Naive thymus-derived CD8-positive, alpha-beta T cell (primary cell): ENCODE measurements at regions not wholly inside any gene's neighbourhood (a gene's known extent, or its start where the extent isn't known, plus 50 kb on each side); places are given as distances from the start of the nearest gene placed in this dataset.
"Not testable (repeated sequence)": the region's sequence is repeated elsewhere in the genome, so short reads cannot be mapped to it uniquely, and the experiment has no call there.

ENCODE experiments used
- ATAC-seq, 2 donors: fragments of 150-1000 bp; cut with Tn5 transposase in 1 of 2; sonication (Bioruptor Pico), chemical (Tn5 transposase) in 1 of 2; 1 replicate in 1 of 2; 2 replicates in 1 of 2; pipeline ENCODE4 v1.10.0; 2021; ENCODE audit warnings: mild to moderate bottlenecking in 2 of 2, moderate library complexity in 2 of 2
- POLR2A ChIA-PET: fragments of 350-600 bp; sonication (Branson Sonifier 250); formaldehyde crosslinking; loops from one replicate; lab custom pipeline; 2021; ENCODE audit warnings: antibody characterized with exemption; lab: Charles Lee
- DNase-seq, 10 donors: peaks; one replicate each; pipeline versions ENCODE4 v3.0.0 to v3.0.0-alpha.2; 2020 to 2022
- H3K27ac Mint-ChIP-seq, 10 donors: one replicate each; pipeline ENCODE4 v1.8.0; 2020 to 2022; ENCODE audit warnings: mild to moderate bottlenecking in 10 of 10, mixed read lengths in 10 of 10, moderate library complexity in 4 of 10, inconsistent platforms in 1 of 10
- H3K27me3 Mint-ChIP-seq, 5 donors: one replicate each; pipeline ENCODE4 v1.8.0; 2021 to 2022; ENCODE audit warnings: mixed read lengths in 5 of 5
- H3K36me3 Mint-ChIP-seq, 3 donors: one replicate each; pipeline ENCODE4 v1.8.0; 2020 to 2022; ENCODE audit warnings: mixed read lengths in 3 of 3, mild to moderate bottlenecking in 2 of 3, inconsistent platforms in 1 of 3
- H3K4me1 Mint-ChIP-seq, 4 donors: one replicate each; pipeline ENCODE4 v1.8.0; 2021 to 2022; ENCODE audit warnings: mixed read lengths in 4 of 4
- H3K4me3 Mint-ChIP-seq, 10 donors: one replicate each; pipeline ENCODE4 v1.8.0; 2020 to 2022; ENCODE audit warnings: mild to moderate bottlenecking in 10 of 10, mixed read lengths in 10 of 10, moderate library complexity in 6 of 10, inconsistent platforms in 1 of 10
- H3K9me3 Mint-ChIP-seq, 9 donors: one replicate each; pipeline ENCODE4 v1.8.0; 2020 to 2022; ENCODE audit warnings: mixed read lengths in 9 of 9, mild to moderate bottlenecking in 3 of 9, inconsistent platforms in 1 of 9, moderate library complexity in 1 of 9

- H3K36me3 Mint-ChIP-seq, result peaks cover 0 to 7% (median 0%) of the 10 kb centered on the region in 3 donors
- H3K9me3 Mint-ChIP-seq, result peaks cover 0 to 15% (median 3%) of the 10 kb centered on the region in 9 donors
- DNase-seq (peak in 1 of 10 donors; percentile 6), ATAC-seq (no peak)
- POLR2A ChIA-PET, result no interaction called here
- H3K27me3 Mint-ChIP-seq, result no peaks in the 10 kb centered on the region
- H3K27ac Mint-ChIP-seq, result no peak overlapping the region
- H3K4me1 Mint-ChIP-seq, result no peaks in the 10 kb centered on the region
- no peak overlapping the region for H3K4me3 Mint-ChIP-seq
These were observed 98.1 kb upstream of the HS6ST1 start for GRCh38 chr2:128416806-128417205.

- H3K27me3 Mint-ChIP-seq, DNase-seq, H3K36me3 Mint-ChIP-seq, ATAC-seq, POLR2A ChIA-PET, H3K4me3 Mint-ChIP-seq, H3K27ac Mint-ChIP-seq, H3K4me1 Mint-ChIP-seq: not testable (repeated sequence)
- peaks cover 0 to 15% (median 3%) of the 10 kb centered on the region in 9 donors for H3K9me3 Mint-ChIP-seq
These were observed 98.6 kb upstream of the HS6ST1 start for GRCh38 chr2:128417264-128417663.

GRCh38 chr2:128420131-128420530, 101.5 kb upstream of the HS6ST1 start:
- ATAC-seq (no peak), DNase-seq (peak in 1 of 10 donors; percentile 28)
- H3K27me3 Mint-ChIP-seq, result peaks cover 0 to 5% (median 0%) of the 10 kb centered on the region in 5 donors
- H3K4me1 Mint-ChIP-seq, result no peaks in the 10 kb centered on the region
- no peak overlapping the region for H3K4me3 Mint-ChIP-seq
- no peak overlapping the region for H3K27ac Mint-ChIP-seq
- peaks cover 0 to 15% (median 3%) of the 10 kb centered on the region in 9 donors for H3K9me3 Mint-ChIP-seq
- peaks cover 0 to 7% (median 0%) of the 10 kb centered on the region in 3 donors for H3K36me3 Mint-ChIP-seq
- POLR2A ChIA-PET, result no interaction called here

- peaks cover 0 to 7% (median 0%) of the 10 kb centered on the region in 3 donors for H3K36me3 Mint-ChIP-seq
- H3K27me3 Mint-ChIP-seq, result peaks cover 0 to 5% (median 0%) of the 10 kb centered on the region in 5 donors
- POLR2A ChIA-PET, result no interaction called here
- no peaks in the 10 kb centered on the region for H3K4me1 Mint-ChIP-seq
- peaks cover 0 to 15% (median 3%) of the 10 kb centered on the region in 9 donors for H3K9me3 Mint-ChIP-seq
- no peak overlapping the region for H3K4me3 Mint-ChIP-seq
- DNase-seq, result peak in 1 of 10 donors; percentile 7
- H3K27ac Mint-ChIP-seq, result no peak overlapping the region
- ATAC-seq, result no peak
These were observed 102.1 kb upstream of the HS6ST1 start for GRCh38 chr2:128420776-128421175.

- Mint-ChIP-seq H3K27ac (no peak overlapping the region), H3K9me3 (peaks cover 0 to 15% (median 3%) of the 10 kb centered on the region in 9 donors), H3K4me3 (no peak overlapping the region), H3K27me3 (peaks cover 0 to 6% (median 0%) of the 10 kb centered on the region in 5 donors), H3K4me1 (no peaks in the 10 kb centered on the region), H3K36me3 (peaks cover 0 to 7% (median 0%) of the 10 kb centered on the region in 3 donors)
- DNase-seq, result peak in 1 of 10 donors; percentile 18
- ATAC-seq, result no peak
- POLR2A ChIA-PET, result no interaction called here
These were observed 102.6 kb upstream of the HS6ST1 start for GRCh38 chr2:128421286-128421685.

GRCh38 chr2:128421861-128422311, 103.2 kb upstream of the HS6ST1 start:
- Mint-ChIP-seq H3K27me3 (peaks cover 0 to 9% (median 0%) of the 10 kb centered on the region in 5 donors), H3K4me3 (no peak overlapping the region), H3K27ac (peak overlapping the region in 2 of 10 donors; percentile 14 to 38), H3K9me3 (peaks cover 0 to 15% (median 3%) of the 10 kb centered on the region in 9 donors), H3K4me1 (no peaks in the 10 kb centered on the region), H3K36me3 (peaks cover 0 to 7% (median 0%) of the 10 kb centered on the region in 3 donors)
- ATAC-seq (no peak), DNase-seq (peak in 1 of 10 donors; percentile 53)
- POLR2A ChIA-PET, result no interaction called here

- POLR2A ChIA-PET, result no interaction called here
- no peak for ATAC-seq
- Mint-ChIP-seq H3K9me3 (peaks cover 0 to 15% (median 3%) of the 10 kb centered on the region in 9 donors), H3K4me1 (peaks cover 0 to 2% (median 0%) of the 10 kb centered on the region in 4 donors), H3K4me3 (no peak overlapping the region), H3K27me3 (peaks cover 0 to 10% (median 0%) of the 10 kb centered on the region in 5 donors), H3K36me3 (peaks cover 0 to 7% (median 0%) of the 10 kb centered on the region in 3 donors), H3K27ac (no peak overlapping the region)
- DNase-seq, result peak in 1 of 10 donors; percentile 16
These were observed 103.9 kb upstream of the HS6ST1 start for GRCh38 chr2:128422571-128422970.

- Mint-ChIP-seq H3K4me1 (peaks cover 0 to 2% (median 0%) of the 10 kb centered on the region in 4 donors), H3K9me3 (peaks cover 0 to 18% (median 7%) of the 10 kb centered on the region in 9 donors), H3K4me3 (no peak overlapping the region), H3K27ac (no peak overlapping the region), H3K36me3 (peaks cover 0 to 7% (median 0%) of the 10 kb centered on the region in 3 donors), H3K27me3 (peaks cover 0 to 10% (median 0%) of the 10 kb centered on the region in 5 donors)
- peak in 1 of 10 donors; percentile 23 for DNase-seq
- POLR2A ChIA-PET, result no interaction called here
- no peak for ATAC-seq
These were observed 105.1 kb upstream of the HS6ST1 start for GRCh38 chr2:128423788-128424165.

- POLR2A ChIA-PET, result no interaction called here
- Mint-ChIP-seq H3K27ac (no peak overlapping the region), H3K4me1 (peaks cover 0 to 2% (median 0%) of the 10 kb centered on the region in 4 donors), H3K36me3 (peaks cover 0 to 7% (median 0%) of the 10 kb centered on the region in 3 donors), H3K27me3 (peaks cover 0 to 10% (median 0%) of the 10 kb centered on the region in 5 donors), H3K4me3 (no peak overlapping the region), H3K9me3 (peaks cover 0 to 23% (median 6%) of the 10 kb centered on the region in 9 donors)
- peak in 1 of 10 donors; percentile 11 for DNase-seq
- ATAC-seq, result no peak
These were observed 105.9 kb upstream of the HS6ST1 start for GRCh38 chr2:128424406-128425171.

- Mint-ChIP-seq H3K36me3 (peaks cover 0 to 9% (median 0%) of the 10 kb centered on the region in 3 donors), H3K27ac (no peak overlapping the region), H3K9me3 (peaks cover 0 to 23% (median 6%) of the 10 kb centered on the region in 9 donors), H3K4me3 (no peak overlapping the region), H3K27me3 (peaks cover 0 to 10% (median 0%) of the 10 kb centered on the region in 5 donors), H3K4me1 (peaks cover 0 to 2% (median 0%) of the 10 kb centered on the region in 4 donors)
- ATAC-seq (no peak), DNase-seq (peak in 1 of 10 donors; percentile 24)
- POLR2A ChIA-PET, result no interaction called here
These were observed 106.5 kb upstream of the HS6ST1 start for GRCh38 chr2:128425216-128425615.

- no peak for ATAC-seq
- Mint-ChIP-seq H3K36me3 (peaks cover 0 to 13% (median 0%) of the 10 kb centered on the region in 3 donors), H3K4me1 (peaks cover 0 to 2% (median 0%) of the 10 kb centered on the region in 4 donors), H3K9me3 (peaks cover 0 to 23% (median 8%) of the 10 kb centered on the region in 9 donors), H3K27me3 (peaks cover 0 to 10% (median 0%) of the 10 kb centered on the region in 5 donors), H3K4me3 (no peak overlapping the region), H3K27ac (no peak overlapping the region)
- peak in 1 of 10 donors; percentile 43 for DNase-seq
- POLR2A ChIA-PET, result no interaction called here
These were observed 107.3 kb upstream of the HS6ST1 start for GRCh38 chr2:128425731-128426620.

GRCh38 chr2:128427413-128427755, 108.7 kb upstream of the HS6ST1 start:
- H3K36me3 Mint-ChIP-seq, result peaks cover 0 to 13% (median 0%) of the 10 kb centered on the region in 3 donors
- H3K4me3 Mint-ChIP-seq, result no peak overlapping the region
- DNase-seq, result peak in 1 of 10 donors; percentile 21
- H3K27me3 Mint-ChIP-seq, result peaks cover 0 to 10% (median 0%) of the 10 kb centered on the region in 5 donors
- peaks cover 0 to 2% (median 0%) of the 10 kb centered on the region in 4 donors for H3K4me1 Mint-ChIP-seq
- ATAC-seq, result no peak
- POLR2A ChIA-PET, result no interaction called here
- H3K27ac Mint-ChIP-seq, result no peak overlapping the region
- peaks cover 0 to 28% (median 8%) of the 10 kb centered on the region in 9 donors for H3K9me3 Mint-ChIP-seq
